ENCODE measurements at regions not wholly inside any gene's neighbourhood (a gene's known extent, or its start where the extent isn't known, plus 50 kb on each side); places are given as distances from the start of the nearest gene placed in this dataset.

DNA sequence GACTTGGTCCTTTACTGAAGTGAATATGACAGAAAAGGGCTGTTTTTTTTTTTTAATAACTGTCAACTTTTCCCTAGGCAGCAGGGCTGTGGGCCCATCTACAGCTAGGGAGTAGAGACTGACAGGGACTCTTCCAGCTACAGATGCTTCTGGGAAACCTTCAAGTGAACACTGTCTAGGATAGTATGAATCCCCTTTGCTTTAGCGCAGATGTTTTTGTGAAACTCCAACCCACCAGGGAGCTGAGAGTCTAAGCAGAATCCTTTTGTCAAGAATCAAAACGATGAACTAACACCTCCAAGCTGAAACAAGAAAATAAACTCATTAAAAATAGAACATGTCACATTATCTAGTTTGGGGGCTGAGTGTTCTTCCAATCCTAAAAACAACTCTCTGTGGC is 219.7 kb upstream of the FGF13 start:
- Histone ChIP-seq H3K36me3 (no peaks in the 10 kb centered on the region), H3K4me1 (no peaks in the 10 kb centered on the region), H3K27me3 (peaks cover 0 to 2% of the 10 kb centered on the region in 2 donors), H3K4me3 (no peak overlapping the region), H3K27ac (no peak overlapping the region), H3K9me3 (no peaks in the 10 kb centered on the region)
- intact Hi-C loops (cut with DNase I; ENCODE audit: low total_unique reads): loop anchor here (10.0 kb wide), 1 partner anchor 266 kb away; no protein-coding TSS in a partner anchor
- no peak for TF ChIP-seq CTCF (IDR thresholded peaks at IDR 0.05)
- no peak for TF ChIP-seq POLR2AphosphoS5 (IDR thresholded peaks at IDR 0.05)
- TF ChIP-seq POLR2A (IDR thresholded peaks at IDR 0.05): no peak
- no peak for DNase-seq (ENCODE audit: low spot score in 2 of 2)

- intact Hi-C loops (cut with DNase I; ENCODE audit: low total_unique reads): loop anchor here (10.0 kb wide), 1 partner anchor 266 kb away; no protein-coding TSS in a partner anchor
- no peaks in the 10 kb centered on the region for H3K4me1 ChIP-seq
- no peaks in the 10 kb centered on the region for H3K9me3 ChIP-seq
- DNase-seq (ENCODE audit: low spot score in 2 of 2): no peak
- no peaks in the 10 kb centered on the region for H3K36me3 ChIP-seq
- no peak overlapping the region for H3K27ac ChIP-seq
- TF ChIP-seq POLR2A (IDR thresholded peaks at IDR 0.05) (no peak), CTCF (IDR thresholded peaks at IDR 0.05) (no peak), POLR2AphosphoS5 (IDR thresholded peaks at IDR 0.05) (no peak)
- H3K27me3 ChIP-seq: no peaks in the 10 kb centered on the region
- no peak overlapping the region for H3K4me3 ChIP-seq
Measured at GRCh38 chrX:138930583-138930945, 219.0 kb upstream of the FGF13 start.

DNA sequence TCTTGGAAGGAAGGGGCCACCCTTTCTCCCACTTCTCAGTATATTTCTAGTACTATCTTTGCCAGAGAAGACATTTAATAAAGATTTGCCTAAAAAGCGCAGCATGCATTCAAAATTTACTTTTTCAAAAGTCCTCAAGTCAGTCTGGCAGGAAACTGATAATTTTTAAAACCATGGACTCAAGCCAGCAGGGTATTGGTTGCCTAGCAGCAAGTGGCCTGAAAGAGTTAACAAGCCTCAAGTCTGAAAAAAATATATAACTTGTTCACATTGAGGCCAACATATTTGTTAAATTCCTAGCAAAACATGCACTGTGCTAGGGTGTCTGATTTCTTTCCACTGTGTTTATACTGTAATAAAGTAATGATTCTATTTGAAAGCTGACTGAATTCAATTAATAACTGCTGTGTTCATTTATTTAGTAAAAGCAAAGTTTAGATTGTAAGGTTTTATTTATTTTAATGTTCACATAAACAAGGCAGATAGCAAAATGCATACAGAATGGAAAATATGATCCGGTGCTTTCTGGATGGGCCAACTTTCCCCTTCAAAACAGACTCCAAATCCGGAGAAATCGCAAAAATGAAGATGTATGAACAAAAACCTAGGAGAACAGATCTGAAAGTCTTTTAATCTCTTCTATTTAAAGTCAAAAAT is 218.5 kb upstream of the FGF13 start:
- no peaks in the 10 kb centered on the region for H3K27me3 ChIP-seq
- H3K4me3 ChIP-seq: no peak overlapping the region
- H3K36me3 ChIP-seq: no peaks in the 10 kb centered on the region
- TF ChIP-seq CTCF (IDR thresholded peaks at IDR 0.05) (no peak), POLR2A (IDR thresholded peaks at IDR 0.05) (no peak), POLR2AphosphoS5 (IDR thresholded peaks at IDR 0.05) (no peak)
- no peak for DNase-seq (ENCODE audit: low spot score in 2 of 2)
- intact Hi-C loops (cut with DNase I; ENCODE audit: low total_unique reads): loop anchor here (10.0 kb wide), 1 partner anchor 265 kb away; no protein-coding TSS in a partner anchor
- H3K4me1 ChIP-seq: no peaks in the 10 kb centered on the region
- no peak overlapping the region for H3K27ac ChIP-seq
- H3K9me3 ChIP-seq: no peaks in the 10 kb centered on the region

DNA sequence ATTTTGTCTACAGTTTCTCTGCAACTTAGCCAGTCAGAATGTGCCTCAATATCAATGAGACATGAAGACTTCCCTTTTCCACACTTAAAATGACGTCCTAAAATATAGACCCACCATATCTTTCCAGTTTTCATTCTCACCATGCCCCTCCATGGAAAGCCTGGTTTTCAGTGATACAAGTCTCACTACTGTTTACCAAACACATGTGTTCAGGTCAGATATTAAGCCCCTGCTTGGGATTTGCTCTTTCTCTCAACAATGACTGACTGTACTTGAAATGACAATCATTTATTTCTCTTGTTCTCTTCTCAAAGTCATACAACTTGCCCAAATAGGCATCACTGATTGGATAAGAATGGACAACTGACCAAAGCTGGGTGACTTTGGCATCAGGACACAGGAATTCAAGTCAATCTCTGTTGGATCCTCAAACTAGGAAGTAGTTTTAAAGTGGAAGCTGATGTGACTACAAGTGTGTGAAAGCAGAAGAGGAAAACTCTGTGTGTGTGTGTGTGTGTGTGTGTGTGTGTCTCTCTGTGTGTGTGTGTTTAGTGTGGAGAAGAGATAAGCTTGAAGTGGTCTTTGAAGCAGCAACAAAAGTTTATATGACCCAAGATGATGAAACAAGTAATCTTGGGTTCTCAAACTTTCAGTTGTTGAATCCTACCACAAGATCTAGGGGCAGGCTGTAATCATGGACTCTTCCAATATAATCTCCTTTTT is 217.4 kb upstream of the FGF13 start:
- no peaks in the 10 kb centered on the region for H3K9me3 ChIP-seq
- H3K27me3 ChIP-seq: peaks cover 0 to 6% of the 10 kb centered on the region in 2 donors
- intact Hi-C loops (cut with DNase I; ENCODE audit: low total_unique reads): no loop called here
- TF ChIP-seq POLR2A (IDR thresholded peaks at IDR 0.05): no peak
- no peak for TF ChIP-seq CTCF (IDR thresholded peaks at IDR 0.05)
- TF ChIP-seq POLR2AphosphoS5 (IDR thresholded peaks at IDR 0.05): no peak
- no peak for DNase-seq (ENCODE audit: low spot score in 2 of 2)
- H3K27ac ChIP-seq: no peak overlapping the region
- H3K4me3 ChIP-seq: no peak overlapping the region
- no peaks in the 10 kb centered on the region for H3K4me1 ChIP-seq
- H3K36me3 ChIP-seq: no peaks in the 10 kb centered on the region

GRCh38 chrX:138925330-138925729 is 213.8 kb upstream of the FGF13 start:
- no peak for DNase-seq (ENCODE audit: low spot score in 2 of 2)
- Histone ChIP-seq H3K27ac (no peak overlapping the region), H3K36me3 (no peaks in the 10 kb centered on the region), H3K4me3 (no peak overlapping the region), H3K4me1 (no peaks in the 10 kb centered on the region), H3K27me3 (peaks cover 0 to 13% of the 10 kb centered on the region in 2 donors), H3K9me3 (no peaks in the 10 kb centered on the region)
- intact Hi-C loops (cut with DNase I; ENCODE audit: low total_unique reads): no loop called here
- TF ChIP-seq POLR2AphosphoS5 (IDR thresholded peaks at IDR 0.05) (no peak), POLR2A (IDR thresholded peaks at IDR 0.05) (no peak), CTCF (IDR thresholded peaks at IDR 0.05) (no peak)

Data from breast epithelium (tissue), 4 donors.